Loucy (cell line): ENCODE measurements at regions not wholly inside any gene's neighbourhood (a gene's known extent, or its start where the extent isn't known, plus 50 kb on each side); places are given as distances from the start of the nearest gene placed in this dataset.
"Not testable (repeated sequence)": the region's sequence is repeated elsewhere in the genome, so short reads cannot be mapped to it uniquely, and the experiment has no call there.

Experiments used
- CTCF ChIP-seq: fragments of 200-600 bp; sonication (generic); conservative IDR thresholded peaks from 2 replicates; pipeline ENCODE4 v1.5.1; 2014; ENCODE audit warnings: mild to moderate bottlenecking, antibody characterized with exemption, low read length
- EZH2phosphoT487 ChIP-seq: fragments of 200-600 bp; IDR thresholded peaks from 2 replicates; pipeline ENCODE4 v1.6.1; 2018; ENCODE audit warnings: antibody characterized with exemption, mild to moderate bottlenecking, moderate library complexity, borderline replicate concordance

GRCh38 chr2:91559886-91560614 is 2868.6 kb downstream of the RPIA start:
- not testable (repeated sequence) for TF ChIP-seq CTCF, EZH2phosphoT487
